Activated T-cell treated with anti-CD3 and anti-CD28 coated beads, Interleukin-2, amount 50 U/mL, for 24 hours (primary cell): ENCODE measurements at regions not wholly inside any gene's neighbourhood (a gene's known extent, or its start where the extent isn't known, plus 50 kb on each side); places are given as distances from the start of the nearest gene placed in this dataset.

Experiments
- DNase-seq: peaks from one replicate; pipeline ENCODE4 v3.0.0-alpha.2; 2020
- H3K27ac Mint-ChIP-seq: 2 replicates; pipeline ENCODE4 v1.8.0; 2020; ENCODE audit warnings: mild to moderate bottlenecking, mixed read lengths
- H3K27me3 Mint-ChIP-seq: 2 replicates; pipeline ENCODE4 v1.8.0; 2020; ENCODE audit warnings: mixed read lengths
- H3K36me3 Mint-ChIP-seq: 2 replicates; pipeline ENCODE4 v1.8.0; 2020; ENCODE audit warnings: low read depth, mixed read lengths
- H3K4me1 Mint-ChIP-seq: 2 replicates; pipeline ENCODE4 v1.8.0; 2020; ENCODE audit warnings: low read depth, mixed read lengths
- H3K4me3 Mint-ChIP-seq: 2 replicates; pipeline ENCODE4 v1.8.0; 2020; ENCODE audit warnings: mild to moderate bottlenecking, moderate library complexity, mixed read lengths
- H3K9me3 Mint-ChIP-seq: 2 replicates; pipeline ENCODE4 v1.8.0; 2020; ENCODE audit warnings: mixed read lengths

DNA sequence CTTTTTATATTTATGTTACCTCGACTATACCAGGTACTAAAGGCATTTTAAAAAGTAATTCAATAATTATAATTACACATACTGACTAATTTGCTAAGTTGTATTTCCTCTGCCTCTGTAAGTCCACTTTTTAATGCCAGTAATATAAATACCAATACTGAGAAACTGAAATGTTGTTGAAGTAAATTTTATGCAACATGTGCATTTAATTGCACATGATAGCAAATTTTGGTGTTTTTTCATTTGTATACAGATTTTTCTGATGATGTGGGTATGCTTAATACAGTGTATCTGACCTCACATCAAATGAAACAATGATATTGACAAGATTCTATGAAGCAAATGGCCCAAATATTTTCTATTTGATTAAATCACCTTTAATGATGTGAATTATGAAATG lies 1531.6 kb downstream of the KCNT2 start:
- Mint-ChIP-seq H3K27ac (no peak overlapping the region), H3K9me3 (no peaks in the 10 kb centered on the region), H3K4me3 (no peak overlapping the region), H3K36me3 (no peaks in the 10 kb centered on the region), H3K27me3 (no peaks in the 10 kb centered on the region), H3K4me1 (no peaks in the 10 kb centered on the region)
- DNase-seq: no peak

DNA sequence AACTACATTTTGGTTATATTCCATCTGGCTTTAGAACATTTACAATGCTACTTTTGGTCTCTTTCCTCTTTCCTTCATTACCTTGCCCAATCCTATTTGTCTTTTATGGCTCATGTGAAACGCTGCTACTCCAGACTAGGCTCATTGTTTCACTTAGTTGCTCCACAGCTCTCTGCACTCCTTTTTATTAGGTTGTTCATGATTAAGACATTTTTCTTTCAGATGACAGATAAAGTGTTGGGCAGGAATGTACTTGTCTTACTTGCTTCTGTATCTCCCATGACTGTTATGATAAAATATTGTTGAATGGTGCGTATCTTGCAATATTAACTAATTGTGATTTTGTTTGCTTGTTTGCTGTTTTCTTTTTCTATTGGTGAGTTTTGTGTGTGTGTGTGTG lies 1532.3 kb downstream of the KCNT2 start:
- Mint-ChIP-seq H3K36me3 (no peaks in the 10 kb centered on the region), H3K27me3 (no peaks in the 10 kb centered on the region), H3K9me3 (no peaks in the 10 kb centered on the region), H3K4me3 (no peak overlapping the region), H3K4me1 (no peaks in the 10 kb centered on the region), H3K27ac (no peak overlapping the region)
- no peak for DNase-seq

DNA sequence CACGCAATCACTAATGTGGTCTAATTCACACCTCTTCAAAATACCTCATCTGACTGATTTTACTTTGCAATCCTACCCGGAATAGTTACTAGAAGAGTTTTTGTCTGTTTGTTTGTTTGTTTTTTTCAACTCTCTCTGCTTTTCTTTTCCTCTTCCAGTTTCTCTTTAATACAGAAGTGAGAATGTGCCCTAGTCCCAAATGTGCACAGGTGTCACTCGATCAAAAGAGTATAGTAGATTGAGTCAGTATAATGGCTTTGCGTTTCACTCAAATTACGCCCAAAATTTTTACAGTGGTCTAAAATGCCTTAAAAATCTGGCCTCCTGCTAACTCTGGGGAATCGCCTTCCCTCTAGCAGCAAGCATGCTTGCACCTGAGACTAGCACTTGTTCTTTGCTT lies 1536.8 kb downstream of the KCNT2 start:
- H3K4me3 Mint-ChIP-seq: no peak overlapping the region
- H3K27ac Mint-ChIP-seq: no peak overlapping the region
- no peaks in the 10 kb centered on the region for H3K4me1 Mint-ChIP-seq
- H3K36me3 Mint-ChIP-seq: no peaks in the 10 kb centered on the region
- H3K9me3 Mint-ChIP-seq: no peaks in the 10 kb centered on the region
- DNase-seq: no peak
- no peaks in the 10 kb centered on the region for H3K27me3 Mint-ChIP-seq

DNA sequence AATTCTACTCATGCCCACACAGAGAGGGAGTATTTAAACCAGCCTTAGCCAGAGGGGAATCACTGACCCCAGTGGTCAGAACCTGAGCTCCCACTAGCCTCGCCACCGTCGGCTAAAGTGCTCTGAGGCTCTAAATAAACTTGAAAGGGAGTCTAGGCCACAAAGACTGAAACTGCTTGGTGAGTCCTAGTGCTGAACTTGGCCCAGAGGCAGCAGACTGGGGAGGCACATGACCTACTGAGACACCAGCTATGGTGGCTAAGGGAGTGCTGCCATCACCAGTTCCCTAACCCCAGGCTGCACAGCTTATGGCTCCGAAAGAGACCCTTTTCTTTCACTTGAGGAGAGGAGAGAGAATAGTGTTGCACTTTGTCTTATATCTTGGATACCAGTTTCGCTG lies 1542.8 kb downstream of the KCNT2 start:
- no peaks in the 10 kb centered on the region for H3K4me1 Mint-ChIP-seq
- no peaks in the 10 kb centered on the region for H3K9me3 Mint-ChIP-seq
- H3K27me3 Mint-ChIP-seq: no peaks in the 10 kb centered on the region
- no peak overlapping the region for H3K27ac Mint-ChIP-seq
- no peaks in the 10 kb centered on the region for H3K36me3 Mint-ChIP-seq
- no peak for DNase-seq
- H3K4me3 Mint-ChIP-seq: no peak overlapping the region

DNA sequence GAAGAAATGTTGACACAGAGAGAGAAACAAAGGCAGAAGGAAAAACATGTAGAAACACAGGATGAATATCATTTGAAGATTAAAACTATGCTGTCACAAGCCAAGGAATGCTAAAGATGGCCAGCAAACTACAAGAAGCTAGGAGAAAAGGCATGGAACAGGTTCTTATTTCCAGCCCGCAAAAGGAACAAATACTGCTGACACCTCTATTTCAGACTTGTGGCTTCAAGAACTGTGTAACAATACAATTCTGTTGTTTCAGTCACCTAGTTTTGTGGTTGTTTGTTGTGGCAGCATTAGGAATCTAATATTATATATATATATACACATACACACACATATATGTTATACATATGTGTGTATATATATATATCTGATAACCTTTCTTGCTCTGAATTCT lies 1543.9 kb downstream of the KCNT2 start:
- no peak overlapping the region for H3K27ac Mint-ChIP-seq
- no peaks in the 10 kb centered on the region for H3K36me3 Mint-ChIP-seq
- no peak for DNase-seq
- H3K27me3 Mint-ChIP-seq: no peaks in the 10 kb centered on the region
- H3K4me1 Mint-ChIP-seq: no peaks in the 10 kb centered on the region
- no peaks in the 10 kb centered on the region for H3K9me3 Mint-ChIP-seq
- H3K4me3 Mint-ChIP-seq: no peak overlapping the region

DNA sequence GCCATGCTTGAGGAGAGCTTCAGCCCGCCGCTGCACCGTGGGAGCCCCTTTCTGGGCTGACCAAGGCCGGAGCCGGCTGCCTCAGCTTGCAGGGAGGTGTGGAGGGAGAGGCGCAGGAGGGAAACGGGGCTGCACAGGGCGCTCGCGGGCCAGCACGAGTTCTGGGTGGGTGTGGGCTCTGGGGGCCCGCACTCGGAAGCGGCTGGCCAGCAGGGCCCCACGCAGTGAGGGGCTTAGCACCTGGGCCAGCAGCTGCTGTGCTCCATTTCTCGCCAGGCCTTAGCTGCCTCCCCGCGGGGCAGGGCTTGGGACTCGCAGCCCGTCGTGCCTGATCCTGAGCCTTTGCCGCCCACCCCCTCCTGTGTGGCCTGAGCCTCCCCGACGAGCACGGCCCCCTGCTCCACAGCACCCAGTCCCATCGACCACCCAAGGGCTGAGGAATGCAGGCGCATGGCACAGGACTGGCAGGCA lies 1554.0 kb downstream of the KCNT2 start:
- Mint-ChIP-seq H3K36me3 (no peaks in the 10 kb centered on the region), H3K27ac (no peak overlapping the region)
- no peak for DNase-seq

DNA sequence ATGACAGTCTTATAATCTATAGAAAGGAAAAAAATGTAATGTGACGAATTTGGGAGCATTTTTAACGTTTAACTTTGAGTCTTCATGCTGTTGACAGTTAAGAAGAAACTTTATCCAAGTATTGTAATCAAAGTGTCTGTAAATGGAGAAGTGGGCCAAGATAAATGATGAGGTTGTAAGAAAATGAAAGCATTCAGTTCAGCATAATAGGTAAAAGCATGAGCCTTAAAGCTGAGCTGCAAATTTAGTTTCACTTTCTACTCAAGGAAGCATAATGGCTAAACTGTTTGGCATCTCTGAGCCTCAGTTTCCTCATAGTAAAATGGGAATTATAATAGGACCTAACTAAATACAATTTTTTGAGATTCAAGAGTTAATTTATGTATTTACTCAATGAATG lies 1554.8 kb downstream of the KCNT2 start:
- Mint-ChIP-seq H3K4me1 (peaks cover 3% of the 10 kb centered on the region), H3K9me3 (no peaks in the 10 kb centered on the region), H3K27me3 (no peaks in the 10 kb centered on the region), H3K4me3 (no peak overlapping the region), H3K36me3 (no peaks in the 10 kb centered on the region), H3K27ac (no peak overlapping the region)
- DNase-seq: no peak

More for the DNA sequence above, 1554.0 kb downstream of the KCNT2 start:
- H3K4me1 Mint-ChIP-seq: peaks cover 3% of the 10 kb centered on the region
- no peaks in the 10 kb centered on the region for H3K27me3 Mint-ChIP-seq
- H3K9me3 Mint-ChIP-seq: no peaks in the 10 kb centered on the region
- no peak overlapping the region for H3K4me3 Mint-ChIP-seq

DNA sequence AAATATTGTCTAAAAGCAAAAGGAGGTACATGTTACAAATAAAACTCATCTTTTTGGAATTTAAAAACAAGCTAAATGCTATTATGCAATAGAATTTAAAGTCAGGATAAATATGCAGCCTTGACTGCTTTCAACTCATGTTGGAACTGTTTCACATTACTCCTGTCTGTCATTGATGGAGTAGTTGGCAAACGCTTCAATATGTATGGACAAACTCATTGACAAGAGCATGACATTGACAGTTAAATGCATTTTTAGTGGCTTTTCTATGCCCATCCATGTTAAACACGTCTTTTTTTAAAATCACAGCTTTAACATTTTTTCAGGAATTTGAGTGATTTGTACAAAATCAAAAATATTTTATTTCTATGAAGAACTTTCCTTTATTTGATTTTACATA lies 1560.5 kb downstream of the KCNT2 start:
- no peaks in the 10 kb centered on the region for H3K4me1 Mint-ChIP-seq
- peaks cover 2% of the 10 kb centered on the region for H3K9me3 Mint-ChIP-seq
- H3K27ac Mint-ChIP-seq: no peak overlapping the region
- H3K27me3 Mint-ChIP-seq: no peaks in the 10 kb centered on the region
- no peaks in the 10 kb centered on the region for H3K36me3 Mint-ChIP-seq
- no peak overlapping the region for H3K4me3 Mint-ChIP-seq
- DNase-seq: no peak

DNA sequence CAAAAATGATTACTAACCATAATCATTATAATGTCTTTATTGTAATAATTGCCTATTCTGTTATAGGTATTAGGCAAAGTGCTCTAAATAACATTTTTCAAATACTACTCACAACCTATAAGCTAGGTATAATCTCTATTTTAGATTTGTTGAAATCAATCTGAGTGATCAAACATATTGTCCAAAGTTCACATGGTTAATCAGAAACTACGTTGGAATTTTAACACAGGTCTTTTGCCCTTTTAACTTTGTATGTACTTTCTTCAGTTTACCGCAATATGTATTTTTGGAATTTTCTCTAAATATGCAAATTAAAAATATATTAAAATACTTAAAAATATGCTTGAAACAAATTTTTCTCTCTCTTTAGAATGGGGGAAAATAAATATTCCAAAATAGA lies 1563.2 kb downstream of the KCNT2 start:
- peaks cover 2% of the 10 kb centered on the region for H3K9me3 Mint-ChIP-seq
- H3K27ac Mint-ChIP-seq: no peak overlapping the region
- no peak for DNase-seq

DNA sequence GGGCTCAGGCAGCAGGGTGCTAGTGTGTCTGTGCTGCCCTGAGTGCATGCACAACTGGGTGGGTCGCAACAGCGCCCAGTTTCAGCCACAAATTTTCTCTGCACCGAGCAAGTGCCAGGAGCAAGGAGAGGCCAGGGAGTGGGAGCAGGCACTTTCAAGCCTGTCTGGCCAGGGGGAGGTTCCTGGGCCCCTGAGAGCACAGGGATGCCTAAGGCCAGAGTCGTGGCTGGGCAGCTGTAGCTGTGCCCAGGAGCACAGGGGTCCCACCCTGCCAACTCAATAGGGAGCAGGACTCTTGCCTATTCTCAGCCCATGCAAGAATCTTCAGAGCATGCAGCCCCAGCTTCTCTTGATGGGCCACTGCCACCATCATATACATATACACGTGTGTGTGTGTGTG lies 1577.4 kb downstream of the KCNT2 start:
- H3K27ac Mint-ChIP-seq: no peak overlapping the region
- no peaks in the 10 kb centered on the region for H3K36me3 Mint-ChIP-seq
- H3K9me3 Mint-ChIP-seq: peaks cover 9% of the 10 kb centered on the region
- DNase-seq: no peak
- H3K27me3 Mint-ChIP-seq: no peaks in the 10 kb centered on the region
- no peak overlapping the region for H3K4me3 Mint-ChIP-seq
- H3K4me1 Mint-ChIP-seq: no peaks in the 10 kb centered on the region

More for the DNA sequence above, 1563.2 kb downstream of the KCNT2 start:
- no peaks in the 10 kb centered on the region for H3K36me3 Mint-ChIP-seq
- H3K4me1 Mint-ChIP-seq: no peaks in the 10 kb centered on the region
- no peak overlapping the region for H3K4me3 Mint-ChIP-seq
- H3K27me3 Mint-ChIP-seq: no peaks in the 10 kb centered on the region

DNA sequence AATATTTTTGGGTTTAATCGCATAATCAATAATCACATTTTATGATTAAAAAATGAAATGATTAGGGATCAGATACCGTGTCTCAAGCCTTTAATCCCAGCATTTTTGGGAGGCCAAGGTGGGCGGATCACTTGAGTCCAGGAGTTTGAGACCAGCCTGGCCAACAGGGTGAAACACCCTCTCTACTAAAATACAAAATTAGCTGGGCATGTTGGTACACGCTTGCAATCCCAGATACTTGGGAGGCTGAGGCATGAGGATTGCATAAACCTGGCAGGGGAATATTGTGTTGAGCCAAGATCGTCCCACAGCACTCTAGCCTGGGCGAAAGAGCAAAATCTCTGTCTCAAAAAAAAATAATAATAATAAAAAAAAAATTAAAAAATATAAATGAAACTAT lies 1581.4 kb downstream of the KCNT2 start:
- DNase-seq: no peak
- Mint-ChIP-seq H3K4me3 (no peak overlapping the region), H3K36me3 (no peaks in the 10 kb centered on the region)

DNA sequence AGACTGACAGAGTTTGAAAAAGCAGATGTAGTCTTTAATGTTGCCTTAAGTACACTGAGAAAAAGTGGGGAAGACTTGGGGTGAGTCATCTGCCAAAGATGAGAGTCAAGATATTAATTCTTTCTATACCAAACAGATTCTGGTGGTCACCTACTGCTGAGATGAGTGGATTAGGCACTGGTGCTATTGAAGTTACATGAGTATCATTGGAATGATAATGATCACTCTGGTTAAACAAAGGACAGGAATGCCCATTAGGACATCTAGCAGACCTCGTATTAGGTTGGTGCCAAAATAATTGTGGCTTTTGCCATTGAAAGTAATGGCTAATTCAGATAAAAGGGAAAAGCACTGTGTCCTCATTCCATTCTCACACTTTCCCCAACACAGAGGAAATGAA lies 1588.9 kb downstream of the KCNT2 start:
- Mint-ChIP-seq H3K27me3 (no peaks in the 10 kb centered on the region), H3K9me3 (peaks cover 2% of the 10 kb centered on the region), H3K4me3 (no peak overlapping the region), H3K27ac (no peak overlapping the region), H3K36me3 (no peaks in the 10 kb centered on the region), H3K4me1 (no peaks in the 10 kb centered on the region)
- DNase-seq: no peak

More for the DNA sequence above, 1581.4 kb downstream of the KCNT2 start:
- H3K9me3 Mint-ChIP-seq: peaks cover 7% of the 10 kb centered on the region
- no peak overlapping the region for H3K27ac Mint-ChIP-seq
- no peaks in the 10 kb centered on the region for H3K27me3 Mint-ChIP-seq
- H3K4me1 Mint-ChIP-seq: no peaks in the 10 kb centered on the region

DNA sequence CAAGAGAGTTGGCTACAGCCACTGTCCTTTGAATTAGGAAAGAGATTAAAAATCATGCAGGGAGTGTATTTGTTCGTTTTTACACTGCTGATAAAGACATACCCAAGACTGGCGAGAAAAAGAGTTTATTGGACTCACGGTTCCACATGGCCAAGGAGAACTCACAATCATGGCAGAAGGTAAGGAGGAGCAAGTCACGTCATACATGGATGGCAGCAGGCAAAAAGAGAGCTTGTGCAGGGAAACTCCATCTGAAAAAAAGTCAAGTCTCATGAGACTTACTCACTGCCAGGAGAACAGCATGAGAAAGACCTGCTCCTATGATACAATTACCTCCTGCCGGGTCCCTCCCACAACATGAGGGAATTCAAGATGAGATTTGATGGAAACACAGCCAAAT lies 1595.2 kb downstream of the KCNT2 start:
- no peak overlapping the region for H3K27ac Mint-ChIP-seq

DNA sequence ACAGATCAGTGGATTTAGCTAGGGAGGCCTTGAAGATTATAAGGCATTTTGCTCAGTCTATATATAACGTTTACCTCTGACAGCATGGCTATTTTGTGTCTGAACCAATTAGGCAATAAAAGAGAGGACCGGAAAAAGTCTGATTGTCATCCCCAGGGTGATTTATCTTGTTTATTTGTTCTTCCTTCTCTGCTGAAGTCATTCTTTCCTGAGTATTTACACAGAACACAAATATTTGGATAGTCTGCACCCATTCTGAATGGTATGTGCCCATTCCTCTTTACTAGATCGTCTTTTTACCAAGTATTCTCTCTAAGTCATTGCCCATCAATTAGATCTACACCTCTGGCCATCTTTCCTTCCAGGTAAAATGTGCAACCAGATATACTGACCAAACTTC lies 1602.9 kb downstream of the KCNT2 start:
- no peak for DNase-seq
- Mint-ChIP-seq H3K36me3 (no peaks in the 10 kb centered on the region), H3K4me3 (no peak overlapping the region), H3K9me3 (peaks cover 3% of the 10 kb centered on the region), H3K4me1 (no peaks in the 10 kb centered on the region), H3K27me3 (no peaks in the 10 kb centered on the region), H3K27ac (no peak overlapping the region)

More for the DNA sequence above, 1595.2 kb downstream of the KCNT2 start:
- peaks cover 6% of the 10 kb centered on the region for H3K9me3 Mint-ChIP-seq
- H3K36me3 Mint-ChIP-seq: no peaks in the 10 kb centered on the region
- no peaks in the 10 kb centered on the region for H3K4me1 Mint-ChIP-seq
- no peak overlapping the region for H3K4me3 Mint-ChIP-seq
- H3K27me3 Mint-ChIP-seq: no peaks in the 10 kb centered on the region
- DNase-seq: no peak

DNA sequence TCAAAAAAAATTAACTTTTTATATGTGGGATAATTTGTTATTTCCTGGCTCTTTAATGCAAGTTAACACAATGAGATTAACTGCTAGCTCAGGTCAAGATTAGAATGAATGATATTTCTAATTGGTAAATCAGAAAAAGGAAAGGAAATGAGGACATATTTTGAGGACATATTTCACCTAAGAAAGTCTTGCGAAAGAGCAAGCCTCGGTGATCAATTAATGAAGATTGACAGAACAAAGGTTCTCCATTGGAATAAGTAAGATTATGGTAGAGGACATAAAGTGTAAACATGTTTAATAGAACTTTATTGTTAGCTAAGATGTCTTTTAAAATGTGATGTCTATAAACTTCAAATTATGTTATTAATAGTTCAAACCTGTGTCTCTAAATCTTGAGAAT lies 1617.8 kb downstream of the KCNT2 start:
- no peaks in the 10 kb centered on the region for H3K36me3 Mint-ChIP-seq
- H3K4me1 Mint-ChIP-seq: no peaks in the 10 kb centered on the region
- no peak overlapping the region for H3K4me3 Mint-ChIP-seq
- H3K27ac Mint-ChIP-seq: no peak overlapping the region
- DNase-seq: no peak
- H3K9me3 Mint-ChIP-seq: peaks cover 2% of the 10 kb centered on the region
- H3K27me3 Mint-ChIP-seq: no peaks in the 10 kb centered on the region

DNA sequence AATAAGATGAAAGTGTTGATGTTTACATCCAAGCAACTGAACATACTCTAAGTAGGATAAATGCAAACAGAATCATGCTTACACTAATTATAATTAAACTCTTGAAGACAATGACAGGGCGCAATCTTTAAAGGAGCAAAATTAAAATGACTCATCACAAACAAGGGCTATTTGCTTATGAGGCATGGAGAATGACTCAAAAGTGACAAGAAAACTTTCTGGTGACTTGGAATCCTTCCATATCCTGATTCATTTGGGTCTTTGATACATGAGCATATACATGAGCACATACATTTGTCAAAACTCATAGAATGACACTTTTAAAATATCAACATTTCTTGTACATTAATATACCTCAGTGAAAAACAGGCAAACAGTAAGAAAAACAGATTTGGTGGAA lies 1632.3 kb downstream of the KCNT2 start:
- no peaks in the 10 kb centered on the region for H3K36me3 Mint-ChIP-seq
- H3K4me3 Mint-ChIP-seq: no peak overlapping the region

More for the DNA sequence above, 1632.3 kb downstream of the KCNT2 start:
- no peaks in the 10 kb centered on the region for H3K27me3 Mint-ChIP-seq
- H3K4me1 Mint-ChIP-seq: no peaks in the 10 kb centered on the region
- DNase-seq: no peak
- no peaks in the 10 kb centered on the region for H3K9me3 Mint-ChIP-seq
- H3K27ac Mint-ChIP-seq: no peak overlapping the region
